Fibroblast of lung (primary cell): ENCODE measurements at regions not wholly inside any gene's neighbourhood (a gene's known extent, or its start where the extent isn't known, plus 50 kb on each side); places are given as distances from the start of the nearest gene placed in this dataset.

Experiments
- DNase-seq, 2 donors: peaks; one replicate each; pipeline versions ENCODE4 v3.0.0 to v3.0.0-alpha.2; 2010; ENCODE audit warnings: low read depth in 2 of 2
- H2AFZ ChIP-seq: 2 replicates; pipeline ENCODE4 v1.5.1; 2012; ENCODE audit warnings: low read length, control low read depth, inconsistent platforms
- H3K27ac ChIP-seq: 2 replicates; pipeline ENCODE4 v1.5.1; 2011; ENCODE audit warnings: low read length, control low read depth; ENCODE audit not compliant: insufficient read depth
- H3K27me3 ChIP-seq: 2 replicates; pipeline ENCODE4 v1.5.1; 2011; ENCODE audit warnings: mild to moderate bottlenecking, low read length; ENCODE audit not compliant: control insufficient read depth, insufficient read depth
- H3K36me3 ChIP-seq: 2 replicates; pipeline ENCODE4 v1.5.1; 2011; ENCODE audit warnings: low read length; ENCODE audit not compliant: control insufficient read depth, insufficient read depth
- H3K4me1 ChIP-seq: 2 replicates; pipeline ENCODE4 v1.5.1; 2011; ENCODE audit warnings: low read length; ENCODE audit not compliant: control insufficient read depth, insufficient read depth; ENCODE audit errors: extremely low read depth
- H3K4me2 ChIP-seq: 2 replicates; pipeline ENCODE4 v1.5.1; 2011; ENCODE audit warnings: low read length, control low read depth; ENCODE audit not compliant: insufficient read depth; ENCODE audit errors: extremely low read depth
- H3K4me3 ChIP-seq, 4 experiments: fragments of 200-600 bp in 1 of 4; sonication (generic) in 1 of 4; replicated peaks in 1 of 4; 2 replicates each; pipeline ENCODE4 v1.5.1; 2011 to 2016; ENCODE audit warnings: low read length in 4 of 4, low read depth in 3 of 4, mild to moderate bottlenecking in 3 of 4, control low read depth in 2 of 4, inconsistent platforms in 1 of 4, mixed read lengths in 1 of 4; ENCODE audit not compliant: insufficient read depth in 1 of 4; ENCODE audit errors: control extremely low read depth in 1 of 4
- H3K79me2 ChIP-seq: 2 replicates; pipeline ENCODE4 v1.5.1; 2012; ENCODE audit warnings: mild to moderate bottlenecking, low read length, inconsistent platforms; ENCODE audit not compliant: control insufficient read depth, insufficient read depth
- H3K9ac ChIP-seq: 2 replicates; pipeline ENCODE4 v1.5.1; 2011; ENCODE audit warnings: mild to moderate bottlenecking, low read length, control low read depth; ENCODE audit not compliant: insufficient read depth
- H3K9me3 ChIP-seq: 2 replicates; pipeline ENCODE4 v1.5.1; 2012; ENCODE audit warnings: low read depth, low read length; ENCODE audit not compliant: control insufficient read depth, insufficient read depth
- H4K20me1 ChIP-seq: 2 replicates; pipeline ENCODE4 v1.5.1; 2011; ENCODE audit warnings: low read length; ENCODE audit not compliant: control insufficient read depth, insufficient read depth; ENCODE audit errors: extremely low read depth
- EZH2 ChIP-seq: IDR thresholded peaks from 2 replicates; pipeline ENCODE4 v1.5.1; 2012; ENCODE audit warnings: low read length, control low read depth, mild to moderate bottlenecking; ENCODE audit errors: missing control alignments
- TF ChIP-seq, protein P1 (sequence below), 2 donors: IDR thresholded peaks in 1 of 2; conservative IDR thresholded peaks in 1 of 2; 1 replicate in 1 of 2; 2 replicates in 1 of 2; pipeline ENCODE4 v1.5.1; 2011 to 2012; ENCODE audit warnings: low read length in 2 of 2, control low read depth in 1 of 2, inconsistent platforms in 1 of 2, low read depth in 1 of 2, mild to moderate bottlenecking in 1 of 2

DNA sequence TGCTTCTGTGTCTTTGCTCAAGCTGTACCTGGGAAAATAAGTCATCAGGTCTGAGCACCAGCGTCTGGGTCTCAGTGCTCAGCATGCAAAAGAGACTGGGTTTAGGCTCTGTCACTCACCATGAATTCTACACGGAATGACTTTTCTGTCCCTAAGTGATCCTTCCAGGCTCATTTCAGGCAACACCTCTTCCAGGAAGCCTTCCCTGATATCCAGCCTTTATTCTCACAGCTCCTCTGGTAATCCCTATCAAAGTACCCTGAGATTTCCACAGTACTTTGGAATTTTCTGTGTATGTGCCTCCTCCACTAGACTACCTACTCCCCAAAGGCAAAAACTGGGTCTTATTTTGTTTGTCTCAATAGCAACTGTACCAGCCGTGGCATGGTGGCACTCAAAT, 92.7 kb upstream of the BOD1 start:
- Histone ChIP-seq H3K27me3 (no peaks in the 10 kb centered on the region), H3K9me3 (no peaks in the 10 kb centered on the region), H3K27ac (no peak overlapping the region), H3K79me2 (no peaks in the 10 kb centered on the region), H2AFZ (no peak overlapping the region), H4K20me1 (no peaks in the 10 kb centered on the region), H3K9ac (no peak overlapping the region), H3K4me1 (no peaks in the 10 kb centered on the region), H3K4me3 (no peak overlapping the region), H3K36me3 (no peaks in the 10 kb centered on the region), H3K4me2 (no peak overlapping the region)
- no peak for TF ChIP-seq EZH2
- TF ChIP-seq, protein P1, sequence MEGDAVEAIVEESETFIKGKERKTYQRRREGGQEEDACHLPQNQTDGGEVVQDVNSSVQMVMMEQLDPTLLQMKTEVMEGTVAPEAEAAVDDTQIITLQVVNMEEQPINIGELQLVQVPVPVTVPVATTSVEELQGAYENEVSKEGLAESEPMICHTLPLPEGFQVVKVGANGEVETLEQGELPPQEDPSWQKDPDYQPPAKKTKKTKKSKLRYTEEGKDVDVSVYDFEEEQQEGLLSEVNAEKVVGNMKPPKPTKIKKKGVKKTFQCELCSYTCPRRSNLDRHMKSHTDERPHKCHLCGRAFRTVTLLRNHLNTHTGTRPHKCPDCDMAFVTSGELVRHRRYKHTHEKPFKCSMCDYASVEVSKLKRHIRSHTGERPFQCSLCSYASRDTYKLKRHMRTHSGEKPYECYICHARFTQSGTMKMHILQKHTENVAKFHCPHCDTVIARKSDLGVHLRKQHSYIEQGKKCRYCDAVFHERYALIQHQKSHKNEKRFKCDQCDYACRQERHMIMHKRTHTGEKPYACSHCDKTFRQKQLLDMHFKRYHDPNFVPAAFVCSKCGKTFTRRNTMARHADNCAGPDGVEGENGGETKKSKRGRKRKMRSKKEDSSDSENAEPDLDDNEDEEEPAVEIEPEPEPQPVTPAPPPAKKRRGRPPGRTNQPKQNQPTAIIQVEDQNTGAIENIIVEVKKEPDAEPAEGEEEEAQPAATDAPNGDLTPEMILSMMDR (conservative IDR thresholded peaks at IDR 0.05 in 1 of 2, IDR thresholded peaks at IDR 0.05 in 1 of 2; ENCODE audit: low read depth in 1 of 2, low read length in 2 of 2): no peak
- no peak for DNase-seq

DNA sequence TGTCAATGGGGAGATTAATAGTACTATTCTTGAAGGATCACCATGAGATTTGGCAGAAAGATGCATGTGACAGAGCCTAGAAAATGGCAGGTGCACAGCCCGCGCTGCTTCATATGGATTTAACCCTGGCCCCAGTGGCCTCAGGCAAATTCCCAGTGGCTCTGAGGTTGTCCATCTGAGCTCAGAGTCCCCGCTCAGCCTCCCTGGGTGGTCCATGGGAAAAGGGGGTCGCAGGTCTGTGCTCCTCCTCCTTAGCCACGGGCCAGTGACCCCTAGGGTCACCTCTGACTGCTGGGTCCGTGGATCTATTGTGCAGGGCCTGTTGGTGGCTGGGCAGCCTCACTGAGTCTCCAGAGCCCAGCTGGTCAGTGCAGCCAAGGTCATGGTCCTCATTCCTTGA, 93.3 kb upstream of the BOD1 start:
- H3K79me2 ChIP-seq: no peaks in the 10 kb centered on the region
- H3K9ac ChIP-seq: no peak overlapping the region
- no peaks in the 10 kb centered on the region for H3K36me3 ChIP-seq
- H3K9me3 ChIP-seq: no peaks in the 10 kb centered on the region
- H3K4me2 ChIP-seq: no peak overlapping the region
- H3K27me3 ChIP-seq: no peaks in the 10 kb centered on the region
- H4K20me1 ChIP-seq: no peaks in the 10 kb centered on the region
- DNase-seq: no peak
- no peak for TF ChIP-seq EZH2
- TF ChIP-seq, protein P1 (conservative IDR thresholded peaks at IDR 0.05 in 1 of 2, IDR thresholded peaks at IDR 0.05 in 1 of 2; ENCODE audit: low read depth in 1 of 2, low read length in 2 of 2): no peak
- H3K4me1 ChIP-seq: no peaks in the 10 kb centered on the region
- H2AFZ ChIP-seq: no peak overlapping the region
- H3K4me3 ChIP-seq: no peak overlapping the region
- no peak overlapping the region for H3K27ac ChIP-seq

DNA sequence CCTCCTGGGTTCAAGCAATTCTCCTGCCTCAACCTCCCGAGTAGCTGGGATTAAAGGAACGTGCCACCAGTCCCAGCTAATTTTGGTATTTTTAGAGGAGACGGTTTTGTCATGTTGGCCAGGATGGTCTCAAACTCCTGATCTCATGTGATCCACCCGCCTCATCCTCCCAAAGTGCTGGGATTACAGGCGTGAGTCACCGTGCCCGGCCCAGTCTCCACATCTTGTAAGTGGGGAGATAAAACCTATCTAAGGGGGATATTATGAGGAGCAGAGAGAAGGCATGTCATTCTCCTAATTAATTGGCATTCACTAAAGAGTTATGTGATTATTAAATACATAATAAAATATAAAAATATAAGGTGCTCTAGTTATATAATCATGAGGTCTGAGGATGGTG, 94.1 kb upstream of the BOD1 start:
- TF ChIP-seq, protein P1 (conservative IDR thresholded peaks at IDR 0.05 in 1 of 2, IDR thresholded peaks at IDR 0.05 in 1 of 2; ENCODE audit: low read depth in 1 of 2, low read length in 2 of 2): no peak
- TF ChIP-seq EZH2: no peak
- Histone ChIP-seq H3K4me3 (no peak overlapping the region), H3K4me1 (peaks cover 2% of the 10 kb centered on the region)

More for the DNA sequence above, 94.1 kb upstream of the BOD1 start:
- Histone ChIP-seq H3K27ac (no peak overlapping the region), H3K27me3 (no peaks in the 10 kb centered on the region), H3K9me3 (no peaks in the 10 kb centered on the region), H3K4me2 (no peak overlapping the region), H3K36me3 (no peaks in the 10 kb centered on the region), H3K9ac (no peak overlapping the region), H4K20me1 (no peaks in the 10 kb centered on the region), H3K79me2 (no peaks in the 10 kb centered on the region), H2AFZ (no peak overlapping the region)
- DNase-seq: no peak
